SH-SY5Y (cell line): ENCODE measurements at regions not wholly inside any gene's neighbourhood (a gene's known extent, or its start where the extent isn't known, plus 50 kb on each side); places are given as distances from the start of the nearest gene placed in this dataset.

Experiments used
- GATA2 ChIP-seq: IDR thresholded peaks from 2 replicates; pipeline ENCODE4 v1.6.1; 2011; ENCODE audit warnings: mild to moderate bottlenecking, low read depth, low read length
- GATA3 ChIP-seq: IDR thresholded peaks from 2 replicates; pipeline ENCODE4 v1.6.1; 2011; ENCODE audit warnings: low read depth, mild to moderate bottlenecking, low read length, moderate library complexity

DNA sequence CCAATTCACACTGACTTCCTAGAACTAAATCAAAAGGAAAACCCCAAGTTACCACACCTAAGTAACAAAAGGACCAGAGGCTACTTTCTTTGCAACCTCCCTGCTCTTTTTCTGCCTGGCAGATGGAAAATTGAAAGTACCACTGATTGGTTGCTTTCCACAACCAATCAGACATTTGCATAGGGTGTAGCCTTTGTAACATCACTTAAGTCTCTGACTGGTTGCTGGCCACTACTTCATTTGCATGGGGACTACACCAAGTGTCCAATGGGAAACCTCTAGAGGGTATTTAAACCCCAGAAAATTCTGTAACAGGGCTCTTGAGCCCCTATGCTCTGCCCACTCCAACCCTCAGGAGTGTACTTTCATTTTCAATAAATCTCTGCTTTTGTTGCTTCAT is 365.0 kb downstream of the LTN1 start:
- no peak for TF ChIP-seq GATA2
- no peak for TF ChIP-seq GATA3
